ENCODE measurements at regions not wholly inside any gene's neighbourhood (a gene's known extent, or its start where the extent isn't known, plus 50 kb on each side); places are given as distances from the start of the nearest gene placed in this dataset.

- H4K20me1 ChIP-seq (ENCODE audit: insufficient read depth, low read length): no peaks in the 10 kb centered on the region
- no peaks in the 10 kb centered on the region for H3K4me1 ChIP-seq (ENCODE audit: low read length)
- H3K9ac ChIP-seq (ENCODE audit: low read length): no peak overlapping the region
- no peaks in the 10 kb centered on the region for H3F3A ChIP-seq (ENCODE audit: insufficient read depth, low read length)
- H3K27ac ChIP-seq (ENCODE audit: low read length): no peak overlapping the region
- H3K79me2 ChIP-seq (ENCODE audit: low read length): no peaks in the 10 kb centered on the region
- H3K36me3 ChIP-seq (replicated peaks; ENCODE audit: insufficient read depth, low read length): no peaks in the 10 kb centered on the region
- no peaks in the 10 kb centered on the region for H3K27me3 ChIP-seq (replicated peaks; ENCODE audit: insufficient read depth, low read length)
- no peak for TF ChIP-seq EZH2 (optimal IDR thresholded peaks at IDR 0.05; ENCODE audit: low read depth, low read length)
- no peak for TF ChIP-seq EZH2phosphoT487 (IDR thresholded peaks at IDR 0.05; ENCODE audit: low read length)
- no peak for TF ChIP-seq CTCF (IDR thresholded peaks at IDR 0.05; ENCODE audit: low read length)
- no peak for DNase-seq
- no peak overlapping the region for H3K4me2 ChIP-seq (ENCODE audit: low read depth, low read length)
- no peak overlapping the region for H2AFZ ChIP-seq (ENCODE audit: low read length)
- H3K4me3 ChIP-seq (ENCODE audit: low read length): no peak overlapping the region
- H3K9me2 ChIP-seq (replicated peaks; ENCODE audit: insufficient read depth, low read length): no peaks in the 10 kb centered on the region
- H3K9me3 ChIP-seq (replicated peaks; ENCODE audit: insufficient read depth, low read length): no peaks in the 10 kb centered on the region
Measured at GRCh38 chr12:88707800-88708199, 127.5 kb upstream of the KITLG start.

GRCh38 chr12:88706286-88706685, 126.0 kb upstream of the KITLG start:
- no peak for DNase-seq
- H3K9ac ChIP-seq (ENCODE audit: low read length): no peak overlapping the region
- no peak overlapping the region for H2AFZ ChIP-seq (ENCODE audit: low read length)
- no peaks in the 10 kb centered on the region for H3K27me3 ChIP-seq (replicated peaks; ENCODE audit: insufficient read depth, low read length)
- H3K79me2 ChIP-seq (ENCODE audit: low read length): no peaks in the 10 kb centered on the region
- H3K9me3 ChIP-seq (replicated peaks; ENCODE audit: insufficient read depth, low read length): no peaks in the 10 kb centered on the region
- no peak overlapping the region for H3K4me2 ChIP-seq (ENCODE audit: low read depth, low read length)
- no peak for TF ChIP-seq EZH2 (optimal IDR thresholded peaks at IDR 0.05; ENCODE audit: low read depth, low read length)
- no peak for TF ChIP-seq CTCF (IDR thresholded peaks at IDR 0.05; ENCODE audit: low read length)
- no peak for TF ChIP-seq EZH2phosphoT487 (IDR thresholded peaks at IDR 0.05; ENCODE audit: low read length)
- no peaks in the 10 kb centered on the region for H3K4me1 ChIP-seq (ENCODE audit: low read length)
- H3K4me3 ChIP-seq (ENCODE audit: low read length): no peak overlapping the region
- H3K36me3 ChIP-seq (replicated peaks; ENCODE audit: insufficient read depth, low read length): no peaks in the 10 kb centered on the region
- no peaks in the 10 kb centered on the region for H3F3A ChIP-seq (ENCODE audit: insufficient read depth, low read length)
- no peak overlapping the region for H3K27ac ChIP-seq (ENCODE audit: low read length)
- no peaks in the 10 kb centered on the region for H4K20me1 ChIP-seq (ENCODE audit: insufficient read depth, low read length)
- no peaks in the 10 kb centered on the region for H3K9me2 ChIP-seq (replicated peaks; ENCODE audit: insufficient read depth, low read length)

GRCh38 chr12:88703790-88704189, 123.5 kb upstream of the KITLG start:
- DNase-seq: no peak
- H3K4me3 ChIP-seq (ENCODE audit: low read length): no peak overlapping the region
- H2AFZ ChIP-seq (ENCODE audit: low read length): no peak overlapping the region

More at GRCh38 chr12:88703790-88704189, 123.5 kb upstream of the KITLG start:
- Histone ChIP-seq H3K4me1 (ENCODE audit: low read length) (no peaks in the 10 kb centered on the region), H3F3A (ENCODE audit: insufficient read depth, low read length) (no peaks in the 10 kb centered on the region), H3K27ac (ENCODE audit: low read length) (no peak overlapping the region), H3K9ac (ENCODE audit: low read length) (no peak overlapping the region), H3K9me2 (replicated peaks; ENCODE audit: insufficient read depth, low read length) (no peaks in the 10 kb centered on the region), H3K36me3 (replicated peaks; ENCODE audit: insufficient read depth, low read length) (no peaks in the 10 kb centered on the region), H3K79me2 (ENCODE audit: low read length) (no peaks in the 10 kb centered on the region), H4K20me1 (ENCODE audit: insufficient read depth, low read length) (no peaks in the 10 kb centered on the region), H3K27me3 (replicated peaks; ENCODE audit: insufficient read depth, low read length) (no peaks in the 10 kb centered on the region), H3K9me3 (replicated peaks; ENCODE audit: insufficient read depth, low read length) (no peaks in the 10 kb centered on the region), H3K4me2 (ENCODE audit: low read depth, low read length) (no peak overlapping the region)
- TF ChIP-seq CTCF (IDR thresholded peaks at IDR 0.05; ENCODE audit: low read length) (no peak), EZH2 (optimal IDR thresholded peaks at IDR 0.05; ENCODE audit: low read depth, low read length) (no peak), EZH2phosphoT487 (IDR thresholded peaks at IDR 0.05; ENCODE audit: low read length) (no peak)

All from MM.1S (cell line).